ENCODE measurements at regions not wholly inside any gene's neighbourhood (a gene's known extent, or its start where the extent isn't known, plus 50 kb on each side); places are given as distances from the start of the nearest gene placed in this dataset.

DNA sequence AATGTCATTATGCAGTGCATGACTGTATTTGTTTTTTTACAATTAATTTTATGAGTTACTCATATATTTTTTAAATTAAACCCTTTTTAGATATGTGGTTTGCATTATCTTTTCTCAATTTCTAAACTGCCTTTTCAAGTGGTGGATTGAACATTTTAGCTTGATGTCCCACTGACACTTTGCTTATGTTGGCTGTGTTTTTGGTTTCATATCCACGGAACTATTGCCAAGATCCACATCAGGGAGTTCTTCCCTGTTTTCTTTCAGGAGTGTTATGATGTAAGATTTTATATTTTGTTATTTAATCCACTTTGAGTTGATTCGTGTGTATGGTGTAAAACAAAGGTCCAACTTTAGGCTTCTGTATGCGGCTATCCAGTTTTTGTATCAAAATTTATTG is 1144.9 kb upstream of the EYS start:
- TF ChIP-seq, protein P1, sequence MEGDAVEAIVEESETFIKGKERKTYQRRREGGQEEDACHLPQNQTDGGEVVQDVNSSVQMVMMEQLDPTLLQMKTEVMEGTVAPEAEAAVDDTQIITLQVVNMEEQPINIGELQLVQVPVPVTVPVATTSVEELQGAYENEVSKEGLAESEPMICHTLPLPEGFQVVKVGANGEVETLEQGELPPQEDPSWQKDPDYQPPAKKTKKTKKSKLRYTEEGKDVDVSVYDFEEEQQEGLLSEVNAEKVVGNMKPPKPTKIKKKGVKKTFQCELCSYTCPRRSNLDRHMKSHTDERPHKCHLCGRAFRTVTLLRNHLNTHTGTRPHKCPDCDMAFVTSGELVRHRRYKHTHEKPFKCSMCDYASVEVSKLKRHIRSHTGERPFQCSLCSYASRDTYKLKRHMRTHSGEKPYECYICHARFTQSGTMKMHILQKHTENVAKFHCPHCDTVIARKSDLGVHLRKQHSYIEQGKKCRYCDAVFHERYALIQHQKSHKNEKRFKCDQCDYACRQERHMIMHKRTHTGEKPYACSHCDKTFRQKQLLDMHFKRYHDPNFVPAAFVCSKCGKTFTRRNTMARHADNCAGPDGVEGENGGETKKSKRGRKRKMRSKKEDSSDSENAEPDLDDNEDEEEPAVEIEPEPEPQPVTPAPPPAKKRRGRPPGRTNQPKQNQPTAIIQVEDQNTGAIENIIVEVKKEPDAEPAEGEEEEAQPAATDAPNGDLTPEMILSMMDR (IDR thresholded peaks at IDR 0.05), result no peak
- no peak for TF ChIP-seq POLR2A (IDR thresholded peaks at IDR 0.05; ENCODE audit: low read length)
- TF ChIP-seq, protein P2, sequence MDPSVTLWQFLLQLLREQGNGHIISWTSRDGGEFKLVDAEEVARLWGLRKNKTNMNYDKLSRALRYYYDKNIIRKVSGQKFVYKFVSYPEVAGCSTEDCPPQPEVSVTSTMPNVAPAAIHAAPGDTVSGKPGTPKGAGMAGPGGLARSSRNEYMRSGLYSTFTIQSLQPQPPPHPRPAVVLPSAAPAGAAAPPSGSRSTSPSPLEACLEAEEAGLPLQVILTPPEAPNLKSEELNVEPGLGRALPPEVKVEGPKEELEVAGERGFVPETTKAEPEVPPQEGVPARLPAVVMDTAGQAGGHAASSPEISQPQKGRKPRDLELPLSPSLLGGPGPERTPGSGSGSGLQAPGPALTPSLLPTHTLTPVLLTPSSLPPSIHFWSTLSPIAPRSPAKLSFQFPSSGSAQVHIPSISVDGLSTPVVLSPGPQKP (IDR thresholded peaks at IDR 0.05; ENCODE audit: low read depth, low read length), result no peak
- no peak for TF ChIP-seq POLR2AphosphoS2 (conservative IDR thresholded peaks at IDR 0.05; ENCODE audit: low read length)
- TF ChIP-seq PHF8 (IDR thresholded peaks at IDR 0.05; ENCODE audit: borderline replicate concordance, low read depth), result no peak
- no peak for TF ChIP-seq REST (IDR thresholded peaks at IDR 0.05)
- TF ChIP-seq SMC3 (IDR thresholded peaks at IDR 0.05), result no peak
- no peak for TF ChIP-seq MAZ (IDR thresholded peaks at IDR 0.05; ENCODE audit: borderline replicate concordance, low read depth, low read length)
- TF ChIP-seq MAFK (IDR thresholded peaks at IDR 0.05; ENCODE audit: partially characterized antibody), result no peak
- TF ChIP-seq PBX3 (IDR thresholded peaks at IDR 0.05), result no peak
- no peak for TF ChIP-seq NFE2L2 (conservative IDR thresholded peaks at IDR 0.05; ENCODE audit: low read length)

Measured in A549 (cell line).